ENCODE measurements at regions not wholly inside any gene's neighbourhood (a gene's known extent, or its start where the extent isn't known, plus 50 kb on each side); places are given as distances from the start of the nearest gene placed in this dataset.

- TF ChIP-seq SIN3A (IDR thresholded peaks at IDR 0.05; ENCODE audit: low read depth) (no peak), SRF (IDR thresholded peaks at IDR 0.05; ENCODE audit: low read depth) (no peak), RAD21 (IDR thresholded peaks at IDR 0.05; ENCODE audit: low read depth) (no peak), ZNF274 (IDR thresholded peaks at IDR 0.05; ENCODE audit: low read depth, low read length) (no peak), REST (IDR thresholded peaks at IDR 0.05; ENCODE audit: low read depth) (no peak), EZH2phosphoT487 (IDR thresholded peaks at IDR 0.05; ENCODE audit: borderline replicate concordance) (no peak), MAX (IDR thresholded peaks at IDR 0.05) (no peak), POLR2AphosphoS5 (IDR thresholded peaks at IDR 0.05; ENCODE audit: low read depth, low read length) (no peak), POLR2A (IDR thresholded peaks at IDR 0.05; ENCODE audit: borderline replicate concordance, extremely low read depth, insufficient read depth, insufficient read length) (no peak), EZH2 (IDR thresholded peaks at IDR 0.05) (no peak), SP1 (IDR thresholded peaks at IDR 0.05; ENCODE audit: low read depth) (no peak)
- TF ChIP-seq, protein P1, sequence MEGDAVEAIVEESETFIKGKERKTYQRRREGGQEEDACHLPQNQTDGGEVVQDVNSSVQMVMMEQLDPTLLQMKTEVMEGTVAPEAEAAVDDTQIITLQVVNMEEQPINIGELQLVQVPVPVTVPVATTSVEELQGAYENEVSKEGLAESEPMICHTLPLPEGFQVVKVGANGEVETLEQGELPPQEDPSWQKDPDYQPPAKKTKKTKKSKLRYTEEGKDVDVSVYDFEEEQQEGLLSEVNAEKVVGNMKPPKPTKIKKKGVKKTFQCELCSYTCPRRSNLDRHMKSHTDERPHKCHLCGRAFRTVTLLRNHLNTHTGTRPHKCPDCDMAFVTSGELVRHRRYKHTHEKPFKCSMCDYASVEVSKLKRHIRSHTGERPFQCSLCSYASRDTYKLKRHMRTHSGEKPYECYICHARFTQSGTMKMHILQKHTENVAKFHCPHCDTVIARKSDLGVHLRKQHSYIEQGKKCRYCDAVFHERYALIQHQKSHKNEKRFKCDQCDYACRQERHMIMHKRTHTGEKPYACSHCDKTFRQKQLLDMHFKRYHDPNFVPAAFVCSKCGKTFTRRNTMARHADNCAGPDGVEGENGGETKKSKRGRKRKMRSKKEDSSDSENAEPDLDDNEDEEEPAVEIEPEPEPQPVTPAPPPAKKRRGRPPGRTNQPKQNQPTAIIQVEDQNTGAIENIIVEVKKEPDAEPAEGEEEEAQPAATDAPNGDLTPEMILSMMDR (IDR thresholded peaks at IDR 0.05 in 2 of 3, conservative IDR thresholded peaks at IDR 0.05 in 1 of 3; ENCODE audit: borderline replicate concordance in 1 of 3, insufficient read depth in 1 of 3, low read depth in 2 of 3, low read length in 2 of 3), result no peak
Observed at GRCh38 chr15:35888815-35889214, 342.9 kb upstream of the DPH6 start.

Measured in HCT116 (cell line).